Neuron (in vitro differentiated cells): ENCODE measurements at regions not wholly inside any gene's neighbourhood (a gene's known extent, or its start where the extent isn't known, plus 50 kb on each side); places are given as distances from the start of the nearest gene placed in this dataset.

Source experiments
- H2AFZ ChIP-seq: one replicate; pipeline ENCODE4 v1.6.1; 2013; ENCODE audit warnings: low read depth, mild to moderate bottlenecking, inconsistent platforms, low read length, moderate library complexity
- H3K27me3 ChIP-seq: one replicate; pipeline ENCODE4 v1.6.1; 2013; ENCODE audit warnings: low read length; ENCODE audit not compliant: insufficient read depth
- H3K36me3 ChIP-seq: one replicate; pipeline ENCODE4 v1.6.1; 2013; ENCODE audit warnings: low read length; ENCODE audit not compliant: insufficient read depth
- H3K4me1 ChIP-seq: one replicate; pipeline ENCODE4 v1.6.1; 2013; ENCODE audit warnings: low read length; ENCODE audit not compliant: insufficient read depth
- H3K4me3 ChIP-seq: 2 replicates; pipeline ENCODE4 v1.5.1; 2013; ENCODE audit warnings: mild to moderate bottlenecking, low read length, moderate library complexity
- H3K9me3 ChIP-seq: one replicate; pipeline ENCODE4 v1.6.1; 2013; ENCODE audit warnings: low read length

GRCh38 chr4:38489924-38490639 is 173.9 kb upstream of the KLF3 start:
- H3K9me3 ChIP-seq, result no peaks in the 10 kb centered on the region
- peaks cover 31% of the 10 kb centered on the region for H3K4me1 ChIP-seq
- peak overlapping the region; percentile 27 for H3K4me3 ChIP-seq
- H3K36me3 ChIP-seq, result no peaks in the 10 kb centered on the region
- H3K27me3 ChIP-seq, result no peaks in the 10 kb centered on the region
- peak overlapping the region; percentile 67 for H2AFZ ChIP-seq

GRCh38 chr4:38490753-38491446 is 173.1 kb upstream of the KLF3 start:
- Histone ChIP-seq H3K36me3 (no peaks in the 10 kb centered on the region), H3K4me1 (peaks cover 31% of the 10 kb centered on the region), H3K4me3 (no peak overlapping the region), H2AFZ (peak overlapping the region; percentile 67), H3K27me3 (no peaks in the 10 kb centered on the region), H3K9me3 (no peaks in the 10 kb centered on the region)

- no peaks in the 10 kb centered on the region for H3K9me3 ChIP-seq
- no peak overlapping the region for H3K4me3 ChIP-seq
- no peaks in the 10 kb centered on the region for H3K27me3 ChIP-seq
- H3K4me1 ChIP-seq, result peaks cover 31% of the 10 kb centered on the region
- H3K36me3 ChIP-seq, result no peaks in the 10 kb centered on the region
- H2AFZ ChIP-seq, result no peak overlapping the region
These were observed 172.0 kb upstream of the KLF3 start for GRCh38 chr4:38491854-38492478.

GRCh38 chr4:38493066-38493465 is 170.9 kb upstream of the KLF3 start:
- H2AFZ ChIP-seq, result no peak overlapping the region
- H3K9me3 ChIP-seq, result no peaks in the 10 kb centered on the region
- no peaks in the 10 kb centered on the region for H3K27me3 ChIP-seq
- H3K36me3 ChIP-seq, result no peaks in the 10 kb centered on the region
- H3K4me3 ChIP-seq, result no peak overlapping the region
- H3K4me1 ChIP-seq, result peaks cover 29% of the 10 kb centered on the region

- no peaks in the 10 kb centered on the region for H3K27me3 ChIP-seq
- no peaks in the 10 kb centered on the region for H3K36me3 ChIP-seq
- H3K4me1 ChIP-seq, result peaks cover 7% of the 10 kb centered on the region
- no peak overlapping the region for H2AFZ ChIP-seq
- no peak overlapping the region for H3K4me3 ChIP-seq
- no peaks in the 10 kb centered on the region for H3K9me3 ChIP-seq
These were observed 168.6 kb upstream of the KLF3 start for GRCh38 chr4:38495446-38495845.

GRCh38 chr4:38497121-38497520 is 166.9 kb upstream of the KLF3 start:
- Histone ChIP-seq H3K4me1 (no peaks in the 10 kb centered on the region), H3K4me3 (no peak overlapping the region), H3K36me3 (no peaks in the 10 kb centered on the region), H3K9me3 (no peaks in the 10 kb centered on the region), H3K27me3 (no peaks in the 10 kb centered on the region), H2AFZ (peak overlapping the region; percentile 91)

- Histone ChIP-seq H3K4me3 (no peak overlapping the region), H3K27me3 (no peaks in the 10 kb centered on the region), H2AFZ (no peak overlapping the region), H3K36me3 (no peaks in the 10 kb centered on the region), H3K4me1 (no peaks in the 10 kb centered on the region), H3K9me3 (no peaks in the 10 kb centered on the region)
These were observed 164.9 kb upstream of the KLF3 start for GRCh38 chr4:38499101-38499500.

GRCh38 chr4:38500433-38500832 is 163.6 kb upstream of the KLF3 start:
- Histone ChIP-seq H3K9me3 (no peaks in the 10 kb centered on the region), H3K27me3 (no peaks in the 10 kb centered on the region), H3K4me3 (no peak overlapping the region), H3K36me3 (no peaks in the 10 kb centered on the region), H2AFZ (no peak overlapping the region), H3K4me1 (no peaks in the 10 kb centered on the region)

- no peaks in the 10 kb centered on the region for H3K27me3 ChIP-seq
- no peaks in the 10 kb centered on the region for H3K9me3 ChIP-seq
- no peak overlapping the region for H3K4me3 ChIP-seq
- no peaks in the 10 kb centered on the region for H3K4me1 ChIP-seq
- H3K36me3 ChIP-seq, result no peaks in the 10 kb centered on the region
- no peak overlapping the region for H2AFZ ChIP-seq
These were observed 162.3 kb upstream of the KLF3 start for GRCh38 chr4:38501698-38502097.

- H3K36me3 ChIP-seq, result no peaks in the 10 kb centered on the region
- H3K4me3 ChIP-seq, result no peak overlapping the region
- no peaks in the 10 kb centered on the region for H3K27me3 ChIP-seq
- no peaks in the 10 kb centered on the region for H3K4me1 ChIP-seq
- H2AFZ ChIP-seq, result no peak overlapping the region
- H3K9me3 ChIP-seq, result no peaks in the 10 kb centered on the region
These were observed 160.2 kb upstream of the KLF3 start for GRCh38 chr4:38503689-38504395.

- Histone ChIP-seq H3K36me3 (no peaks in the 10 kb centered on the region), H2AFZ (no peak overlapping the region), H3K9me3 (no peaks in the 10 kb centered on the region), H3K4me1 (no peaks in the 10 kb centered on the region), H3K27me3 (no peaks in the 10 kb centered on the region), H3K4me3 (no peak overlapping the region)
These were observed 159.6 kb upstream of the KLF3 start for GRCh38 chr4:38504396-38504715.

- H2AFZ ChIP-seq, result no peak overlapping the region
- H3K36me3 ChIP-seq, result no peaks in the 10 kb centered on the region
- H3K4me1 ChIP-seq, result no peaks in the 10 kb centered on the region
- H3K27me3 ChIP-seq, result no peaks in the 10 kb centered on the region
- no peak overlapping the region for H3K4me3 ChIP-seq
- H3K9me3 ChIP-seq, result peaks cover 3% of the 10 kb centered on the region
These were observed 154.4 kb upstream of the KLF3 start for GRCh38 chr4:38509551-38509950.

- no peaks in the 10 kb centered on the region for H3K4me1 ChIP-seq
- no peak overlapping the region for H2AFZ ChIP-seq
- peaks cover 3% of the 10 kb centered on the region for H3K9me3 ChIP-seq
- no peaks in the 10 kb centered on the region for H3K36me3 ChIP-seq
- H3K27me3 ChIP-seq, result no peaks in the 10 kb centered on the region
- H3K4me3 ChIP-seq, result no peak overlapping the region
These were observed 153.8 kb upstream of the KLF3 start for GRCh38 chr4:38510201-38510600.
